ENCODE measurements at regions not wholly inside any gene's neighbourhood (a gene's known extent, or its start where the extent isn't known, plus 50 kb on each side); places are given as distances from the start of the nearest gene placed in this dataset.

- Histone ChIP-seq H3K4me1 (ENCODE audit: low read length) (peaks cover 9% of the 10 kb centered on the region), H3K36me3 (replicated peaks; ENCODE audit: low read depth, low read length) (no peaks in the 10 kb centered on the region), H3K27me3 (ENCODE audit: low read depth, low read length) (no peaks in the 10 kb centered on the region), H4K20me1 (ENCODE audit: insufficient read depth, low read length) (no peaks in the 10 kb centered on the region), H2AFZ (ENCODE audit: low read depth, low read length) (no peak overlapping the region), H3K4me2 (ENCODE audit: low read length) (no peak overlapping the region), H3K4me3 (ENCODE audit: low read length) (no peak overlapping the region), H3K9me3 (ENCODE audit: insufficient read depth, low read length) (no peaks in the 10 kb centered on the region), H3K27ac (ENCODE audit: low read length) (no peak overlapping the region), H3K79me2 (ENCODE audit: low read length) (no peaks in the 10 kb centered on the region), H3K9ac (ENCODE audit: low read length) (no peak overlapping the region)
- TF ChIP-seq EZH2phosphoT487 (IDR thresholded peaks at IDR 0.05; ENCODE audit: low read depth) (no peak), CTCF (IDR thresholded peaks at IDR 0.05; ENCODE audit: low read depth, low read length) (no peak)
These were observed 63.4 kb upstream of the SPATA12 start for GRCh38 chr3:56997041-56997440.

- no peaks in the 10 kb centered on the region for H3K36me3 ChIP-seq (replicated peaks; ENCODE audit: low read depth, low read length)
- no peak overlapping the region for H3K4me3 ChIP-seq (ENCODE audit: low read length)
- H3K27ac ChIP-seq (ENCODE audit: low read length): no peak overlapping the region
- peaks cover 13% of the 10 kb centered on the region for H3K27me3 ChIP-seq (ENCODE audit: low read depth, low read length)
- H2AFZ ChIP-seq (ENCODE audit: low read depth, low read length): no peak overlapping the region
- no peak for TF ChIP-seq EZH2phosphoT487 (IDR thresholded peaks at IDR 0.05; ENCODE audit: low read depth)
- TF ChIP-seq CTCF (IDR thresholded peaks at IDR 0.05; ENCODE audit: low read depth, low read length): no peak
- no peaks in the 10 kb centered on the region for H3K9me3 ChIP-seq (ENCODE audit: insufficient read depth, low read length)
- no peaks in the 10 kb centered on the region for H3K4me1 ChIP-seq (ENCODE audit: low read length)
- no peaks in the 10 kb centered on the region for H4K20me1 ChIP-seq (ENCODE audit: insufficient read depth, low read length)
- H3K9ac ChIP-seq (ENCODE audit: low read length): no peak overlapping the region
- no peaks in the 10 kb centered on the region for H3K79me2 ChIP-seq (ENCODE audit: low read length)
- no peak overlapping the region for H3K4me2 ChIP-seq (ENCODE audit: low read length)
These were observed 66.1 kb upstream of the SPATA12 start for GRCh38 chr3:56994391-56994790.

DNA sequence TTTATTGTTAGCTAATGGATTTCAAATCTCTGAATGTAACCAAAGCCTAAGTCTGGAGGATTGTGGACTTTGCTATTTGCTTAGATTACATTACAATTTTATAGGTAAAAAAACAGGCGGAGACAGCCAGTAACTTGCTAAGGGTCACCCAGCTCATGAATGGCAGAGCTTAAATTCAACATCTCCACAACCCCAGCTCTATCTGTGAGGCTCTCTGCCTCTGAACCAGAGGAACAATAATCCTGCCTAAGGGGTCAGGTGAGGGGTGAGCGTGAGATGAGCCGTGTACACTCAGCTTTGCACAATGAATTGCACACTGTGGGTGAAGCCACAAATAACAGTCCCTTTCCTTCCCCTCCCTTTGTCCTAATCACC lies 69.8 kb upstream of the SPATA12 start:
- no peak overlapping the region for H3K9ac ChIP-seq (ENCODE audit: low read length)
- H3K4me3 ChIP-seq (ENCODE audit: low read length): no peak overlapping the region
- H4K20me1 ChIP-seq (ENCODE audit: insufficient read depth, low read length): no peaks in the 10 kb centered on the region
- peaks cover 16% of the 10 kb centered on the region for H3K27me3 ChIP-seq (ENCODE audit: low read depth, low read length)
- H3K36me3 ChIP-seq (replicated peaks; ENCODE audit: low read depth, low read length): no peaks in the 10 kb centered on the region
- H3K27ac ChIP-seq (ENCODE audit: low read length): no peak overlapping the region
- no peaks in the 10 kb centered on the region for H3K9me3 ChIP-seq (ENCODE audit: insufficient read depth, low read length)
- peaks cover 10% of the 10 kb centered on the region for H3K4me1 ChIP-seq (ENCODE audit: low read length)
- H2AFZ ChIP-seq (ENCODE audit: low read depth, low read length): no peak overlapping the region
- no peak overlapping the region for H3K4me2 ChIP-seq (ENCODE audit: low read length)
- TF ChIP-seq CTCF (IDR thresholded peaks at IDR 0.05; ENCODE audit: low read depth, low read length) (no peak), EZH2phosphoT487 (IDR thresholded peaks at IDR 0.05; ENCODE audit: low read depth) (no peak)
- no peaks in the 10 kb centered on the region for H3K79me2 ChIP-seq (ENCODE audit: low read length)

- H3K4me1 ChIP-seq (ENCODE audit: low read length): peaks cover 10% of the 10 kb centered on the region
- H4K20me1 ChIP-seq (ENCODE audit: insufficient read depth, low read length): no peaks in the 10 kb centered on the region
- no peaks in the 10 kb centered on the region for H3K36me3 ChIP-seq (replicated peaks; ENCODE audit: low read depth, low read length)
- H3K9ac ChIP-seq (ENCODE audit: low read length): no peak overlapping the region
- no peak overlapping the region for H3K4me3 ChIP-seq (ENCODE audit: low read length)
- H3K27me3 ChIP-seq (ENCODE audit: low read depth, low read length): peaks cover 16% of the 10 kb centered on the region
- TF ChIP-seq EZH2phosphoT487 (IDR thresholded peaks at IDR 0.05; ENCODE audit: low read depth): no peak
- no peak for TF ChIP-seq CTCF (IDR thresholded peaks at IDR 0.05; ENCODE audit: low read depth, low read length)
- no peaks in the 10 kb centered on the region for H3K79me2 ChIP-seq (ENCODE audit: low read length)
- H3K27ac ChIP-seq (ENCODE audit: low read length): no peak overlapping the region
- no peaks in the 10 kb centered on the region for H3K9me3 ChIP-seq (ENCODE audit: insufficient read depth, low read length)
- no peak overlapping the region for H2AFZ ChIP-seq (ENCODE audit: low read depth, low read length)
- no peak overlapping the region for H3K4me2 ChIP-seq (ENCODE audit: low read length)
These were observed 70.4 kb upstream of the SPATA12 start for GRCh38 chr3:56989977-56990640.
